ENCODE measurements at regions not wholly inside any gene's neighbourhood (a gene's known extent, or its start where the extent isn't known, plus 50 kb on each side); places are given as distances from the start of the nearest gene placed in this dataset.
A peak's percentile ranks its signal among the peaks of the same experiment; 100 is the strongest.

- DNase-seq = no peak
Measured at GRCh38 chr7:91636728-91637127, 243.8 kb downstream of the MTERF1 start.

GRCh38 chr7:91644256-91644655 is 236.2 kb downstream of the MTERF1 start:
- DNase-seq = no peak

GRCh38 chr7:91645542-91645941 is 235.0 kb downstream of the MTERF1 start:
- DNase-seq = no peak

GRCh38 chr7:91651986-91652385 is 228.5 kb downstream of the MTERF1 start:
- no peak for DNase-seq

- DNase-seq = no peak
Measured at GRCh38 chr7:91653286-91653685, 227.2 kb downstream of the MTERF1 start.

GRCh38 chr7:91655656-91656055 is 224.8 kb downstream of the MTERF1 start:
- DNase-seq = no peak

GRCh38 chr7:91656541-91657482 is 223.7 kb downstream of the MTERF1 start:
- DNase-seq = no peak

- no peak for DNase-seq
Measured at GRCh38 chr7:91657483-91658071, 222.9 kb downstream of the MTERF1 start.

GRCh38 chr7:91659096-91659495 is 221.4 kb downstream of the MTERF1 start:
- no peak for DNase-seq

GRCh38 chr7:91660734-91661356 is 219.7 kb downstream of the MTERF1 start:
- DNase-seq = peak; percentile 14

GRCh38 chr7:91661727-91662126 is 218.8 kb downstream of the MTERF1 start:
- no peak for DNase-seq

GRCh38 chr7:91668217-91668616 is 212.3 kb downstream of the MTERF1 start:
- DNase-seq = no peak

- no peak for DNase-seq
Measured at GRCh38 chr7:91671245-91671644, 209.3 kb downstream of the MTERF1 start.

GRCh38 chr7:91674470-91674869 is 206.0 kb downstream of the MTERF1 start:
- DNase-seq = no peak

GRCh38 chr7:91681718-91682117 is 198.8 kb downstream of the MTERF1 start:
- DNase-seq = no peak

GRCh38 chr7:91683823-91684222 is 196.7 kb downstream of the MTERF1 start:
- DNase-seq = no peak

- DNase-seq = no peak
Measured at GRCh38 chr7:91685544-91685943, 195.0 kb downstream of the MTERF1 start.

- DNase-seq = no peak
Measured at GRCh38 chr7:91690541-91691070, 189.9 kb downstream of the MTERF1 start.

GRCh38 chr7:91691865-91692264 is 188.6 kb downstream of the MTERF1 start:
- no peak for DNase-seq

- DNase-seq = no peak
Measured at GRCh38 chr7:91692800-91693199, 187.7 kb downstream of the MTERF1 start.

- no peak for DNase-seq
Measured at GRCh38 chr7:91694351-91694841, 186.1 kb downstream of the MTERF1 start.

GRCh38 chr7:91710881-91711280 is 169.6 kb downstream of the MTERF1 start:
- no peak for DNase-seq

- DNase-seq = no peak
Measured at GRCh38 chr7:91713669-91714068, 166.8 kb downstream of the MTERF1 start.

All from suppressor macrophage treated with lipopolysaccharide for 4 hours (primary cell).